ENCODE measurements at regions not wholly inside any gene's neighbourhood (a gene's known extent, or its start where the extent isn't known, plus 50 kb on each side); places are given as distances from the start of the nearest gene placed in this dataset.
"Not testable (repeated sequence)": the region's sequence is repeated elsewhere in the genome, so short reads cannot be mapped to it uniquely, and the experiment has no call there.

DNA sequence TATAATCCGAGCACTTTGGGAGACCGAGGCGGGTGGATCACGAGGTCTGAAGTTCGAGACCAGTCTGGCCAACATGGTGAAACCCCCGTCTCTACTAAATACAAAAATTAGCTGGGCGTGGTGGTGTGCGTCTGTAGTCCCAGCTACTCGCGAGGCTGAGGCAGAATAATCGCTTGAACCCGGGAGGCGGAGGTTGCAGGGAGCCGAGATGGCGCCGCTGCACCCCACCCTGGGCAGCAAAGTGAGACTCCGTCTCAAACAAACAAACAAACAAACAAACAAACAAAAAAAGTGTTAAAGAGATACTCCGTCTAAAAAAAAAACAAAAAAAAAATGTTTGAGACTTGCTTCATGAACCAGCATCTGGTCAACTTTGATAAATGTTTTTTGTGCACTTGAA is 753.8 kb downstream of the PCDH17 start:
- DNase-seq, result not testable (repeated sequence)

DNA sequence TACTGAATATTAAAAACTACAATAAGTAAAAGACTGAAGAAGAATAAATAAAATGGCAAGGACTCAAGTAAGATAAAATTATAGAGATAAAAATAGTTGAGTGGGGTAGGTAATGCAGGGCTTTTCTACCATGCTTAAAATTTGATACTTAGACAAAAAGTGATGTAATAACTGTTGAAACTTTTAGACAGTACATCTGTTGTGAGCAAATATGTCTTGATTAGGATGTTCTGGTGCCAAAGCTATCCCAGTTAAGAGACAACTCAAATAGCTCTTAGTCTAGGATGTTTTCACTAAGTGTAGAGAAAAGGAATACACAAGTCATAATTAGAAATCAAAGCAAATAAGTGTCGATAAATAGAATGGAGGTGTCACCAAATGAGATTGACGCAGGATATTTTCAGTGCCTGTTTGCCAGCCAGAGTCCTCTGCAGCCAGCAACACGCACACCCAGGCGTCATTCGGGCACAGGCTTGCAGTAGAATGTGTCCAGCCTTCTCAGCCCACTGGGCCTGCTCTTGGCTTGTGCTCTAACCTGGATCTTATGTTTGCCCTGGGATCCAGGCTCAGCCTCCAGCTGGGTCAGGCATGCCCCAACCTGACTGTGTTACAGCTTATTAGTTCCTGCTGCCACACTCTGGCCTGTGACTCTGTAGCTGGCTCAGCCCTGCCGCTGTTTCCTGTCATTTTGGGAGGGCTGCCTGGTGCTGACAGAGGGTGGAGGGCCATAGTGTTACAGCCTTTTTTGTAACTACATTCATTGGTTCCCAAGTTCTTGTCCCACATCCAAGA is 766.2 kb downstream of the PCDH17 start:
- no peak for DNase-seq

DNA sequence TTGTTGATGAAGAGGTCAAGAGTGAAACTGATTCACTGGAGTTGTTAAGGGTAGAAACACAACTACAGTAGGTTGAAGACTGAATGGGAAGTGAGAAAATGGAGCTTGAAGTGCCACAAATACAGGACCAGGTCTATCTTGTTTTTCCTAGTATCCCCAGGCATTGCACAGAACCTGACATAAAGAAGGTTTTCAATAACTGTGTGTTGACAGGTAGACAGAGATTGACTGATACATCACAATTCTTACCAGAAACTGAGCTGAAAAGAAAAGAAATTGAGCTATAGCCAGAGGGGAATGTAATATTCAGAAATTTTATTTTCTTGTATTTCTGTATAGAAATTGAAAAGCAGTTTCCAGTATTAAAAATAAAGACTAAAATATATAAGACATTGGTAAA is 767.7 kb downstream of the PCDH17 start:
- DNase-seq, result no peak

DNA sequence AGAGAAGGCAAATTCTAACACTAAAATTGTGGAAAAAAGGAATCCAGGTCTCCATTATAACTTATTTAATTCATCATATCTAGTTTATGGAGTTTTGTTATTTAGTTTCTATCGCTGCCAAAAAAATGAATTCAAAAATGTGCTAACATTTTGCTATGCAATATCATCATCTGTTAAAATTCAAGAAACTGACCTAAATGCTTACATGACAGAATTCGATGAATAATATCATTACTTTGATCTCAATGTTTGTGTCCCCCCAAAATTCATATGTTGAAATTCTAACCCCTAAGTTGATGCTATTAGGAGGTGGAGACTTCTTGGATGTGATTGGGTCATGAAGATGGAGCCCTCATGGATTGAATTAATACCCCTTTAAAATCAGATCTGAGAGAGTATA is 775.0 kb downstream of the PCDH17 start:
- DNase-seq, result no peak

DNA sequence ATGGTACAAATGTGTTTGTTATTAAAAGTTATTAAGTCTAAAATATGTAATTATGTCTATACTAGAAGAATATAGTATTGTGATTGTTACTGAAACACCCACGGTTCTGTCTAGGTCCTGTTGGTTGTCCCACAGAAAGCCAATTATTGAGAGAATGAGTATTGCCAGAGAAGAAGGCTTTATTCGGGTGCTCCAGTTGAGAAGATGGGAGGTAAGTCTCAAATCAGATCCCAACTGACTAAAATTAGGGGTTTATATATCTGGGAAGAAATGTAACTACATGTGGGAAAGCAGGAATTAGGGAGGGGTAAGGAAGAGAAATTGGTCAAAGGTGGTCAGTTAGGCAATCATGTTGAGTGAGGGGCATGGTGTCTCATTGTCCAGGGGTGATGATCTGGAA is 798.4 kb downstream of the PCDH17 start:
- no peak for DNase-seq

DNA sequence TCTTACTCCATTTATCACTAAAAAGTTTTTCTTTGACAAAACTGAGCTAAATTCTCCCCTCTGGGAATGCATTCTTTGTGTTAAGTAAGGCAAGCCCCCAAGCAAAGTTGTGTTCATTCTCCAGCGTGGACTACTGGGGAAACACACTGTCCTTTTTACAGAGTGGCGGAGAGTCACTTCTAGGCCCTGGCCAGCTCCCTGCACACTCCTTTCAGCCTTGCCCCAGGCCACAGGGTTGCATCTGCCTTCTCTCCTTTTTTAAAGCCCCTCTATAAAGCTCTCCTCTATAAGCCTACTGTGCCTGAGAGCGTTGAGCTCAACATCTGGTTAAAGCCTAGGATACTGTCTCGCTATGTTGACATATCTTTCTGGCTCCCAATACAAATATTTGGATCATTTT is 803.4 kb downstream of the PCDH17 start:
- no peak for DNase-seq

DNA sequence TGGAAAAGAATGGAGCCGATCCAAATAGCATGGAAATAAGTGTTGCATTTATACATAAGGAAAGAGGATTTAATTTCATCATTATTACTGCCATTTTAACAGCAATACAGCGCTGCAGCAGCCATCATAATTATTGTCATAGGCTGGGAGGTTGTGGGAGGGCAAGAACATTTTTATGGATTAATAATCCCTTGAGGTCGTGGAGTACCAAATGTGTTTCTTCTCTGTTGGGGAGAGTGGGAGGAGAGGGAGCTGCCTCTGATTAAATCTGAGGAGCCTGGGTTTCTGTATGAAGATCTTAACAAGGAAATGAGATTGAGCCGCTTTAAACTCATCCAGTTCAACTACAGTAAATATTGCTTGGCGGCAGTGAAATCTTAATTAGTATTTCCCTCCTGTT is 805.9 kb downstream of the PCDH17 start:
- no peak for DNase-seq

DNA sequence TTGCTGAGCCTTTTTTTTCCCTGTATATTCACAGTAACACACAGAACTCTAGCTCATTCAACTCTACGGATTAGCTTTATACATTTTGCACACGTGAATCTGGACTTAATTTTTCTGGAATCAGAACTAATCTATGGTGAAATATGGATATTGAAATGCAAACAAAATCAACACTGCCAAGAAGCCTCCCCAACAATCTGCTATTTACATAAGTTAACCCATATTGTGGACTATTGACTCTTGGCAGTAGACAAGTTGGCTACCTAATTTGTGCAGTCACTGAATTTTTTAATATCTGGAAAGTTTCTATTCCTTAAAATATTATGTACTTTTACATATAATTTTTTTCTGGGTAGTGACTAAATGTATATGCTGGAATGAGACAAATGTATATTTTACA is 815.4 kb downstream of the PCDH17 start:
- DNase-seq, result no peak

DNA sequence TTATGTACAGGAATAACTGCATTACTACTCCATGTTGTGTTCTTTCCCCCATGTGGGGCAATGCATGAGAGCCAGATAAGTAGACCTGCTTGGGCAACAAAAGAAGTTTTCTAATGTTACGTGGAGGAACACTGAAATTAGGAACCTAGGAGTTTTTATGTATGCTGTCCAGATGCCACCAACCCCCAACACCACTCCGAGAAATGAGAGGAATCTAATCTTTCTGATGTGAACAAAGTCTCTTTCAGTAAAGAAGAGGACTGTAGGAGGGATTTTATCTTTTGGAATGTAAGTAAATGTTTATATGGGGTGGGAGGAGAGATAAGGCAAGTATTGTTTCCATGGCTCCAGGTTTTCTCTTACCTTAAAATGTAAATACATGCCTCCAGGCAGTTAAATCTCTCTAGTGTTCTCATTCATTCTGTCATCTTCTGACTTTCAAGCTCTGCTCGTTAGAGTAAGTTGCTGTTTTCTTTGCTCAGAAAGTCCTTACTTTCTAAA is 820.6 kb downstream of the PCDH17 start:
- no peak for DNase-seq

DNA sequence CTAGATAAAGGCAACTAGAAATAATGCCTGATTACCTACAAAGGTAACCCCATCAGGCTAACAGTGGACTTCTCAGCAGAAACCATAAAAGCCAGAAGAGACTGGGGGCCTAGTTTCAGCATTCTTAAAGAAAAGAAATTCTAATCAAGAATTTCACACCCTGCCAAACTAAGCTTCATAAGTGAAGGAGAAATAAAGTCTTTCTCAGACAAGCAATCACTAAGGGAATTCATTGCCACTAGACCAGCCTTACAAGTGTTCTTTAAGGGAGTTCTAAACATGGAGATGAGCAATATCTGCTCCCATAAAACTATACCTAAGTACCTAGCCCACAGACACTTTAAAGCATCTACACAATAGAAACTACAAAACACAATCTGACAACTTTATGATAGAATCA is 823.5 kb downstream of the PCDH17 start:
- DNase-seq, result no peak

DNA sequence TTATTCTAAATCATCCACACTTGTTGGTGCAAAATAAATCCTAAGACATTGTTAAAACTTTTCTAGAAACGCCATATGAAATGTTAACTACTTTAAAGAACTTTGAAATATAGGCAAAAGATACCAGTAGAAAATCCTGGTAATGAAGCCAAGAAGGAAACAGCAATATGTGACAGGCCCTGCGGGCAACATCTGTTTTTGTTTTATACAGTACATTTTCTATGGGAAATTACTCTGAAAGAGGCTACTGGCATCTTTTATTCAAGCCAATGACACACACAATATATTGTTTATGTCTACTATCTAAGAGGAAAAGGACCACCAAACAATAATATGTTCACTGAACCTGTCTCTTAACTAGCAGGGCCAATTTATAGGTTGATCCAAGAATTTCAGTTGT is 829.7 kb downstream of the PCDH17 start:
- no peak for DNase-seq

DNA sequence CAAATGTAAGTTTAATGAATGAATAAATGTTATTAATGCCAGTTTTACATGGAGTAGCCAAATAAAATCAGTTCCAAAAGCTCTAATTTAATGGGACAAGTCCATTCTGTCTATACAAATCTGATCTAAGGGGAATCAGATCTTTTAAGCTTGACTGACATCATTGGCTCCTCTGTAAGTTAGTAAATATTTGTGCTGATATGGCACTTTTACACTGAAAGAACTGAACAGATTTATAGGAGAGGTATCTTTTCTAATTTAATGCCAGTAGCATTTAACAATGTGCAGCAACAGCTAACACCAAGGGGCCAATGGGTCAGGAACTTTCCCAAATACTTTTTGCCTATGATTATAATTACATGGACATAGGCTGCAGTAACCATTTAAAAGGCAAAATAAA is 832.3 kb downstream of the PCDH17 start:
- no peak for DNase-seq

DNA sequence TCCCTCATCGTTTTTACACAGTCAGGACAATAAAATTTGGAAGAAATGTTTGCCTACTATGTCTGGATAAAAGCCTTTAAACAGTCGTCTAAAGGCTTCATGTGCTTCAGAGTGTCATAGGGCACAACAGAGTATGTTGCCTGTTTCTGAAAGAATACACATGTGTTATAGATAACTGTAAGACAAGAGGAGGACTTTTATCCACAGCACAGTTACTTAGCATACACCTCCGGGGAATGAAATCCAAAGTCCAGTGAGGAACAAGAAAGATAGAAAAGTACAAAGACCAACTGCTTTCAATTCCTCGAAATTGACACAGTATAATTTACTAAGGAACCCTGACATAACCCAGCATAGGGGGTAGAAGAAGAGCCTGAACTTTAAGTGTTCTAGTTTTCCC is 835.6 kb downstream of the PCDH17 start:
- DNase-seq, result no peak

DNA sequence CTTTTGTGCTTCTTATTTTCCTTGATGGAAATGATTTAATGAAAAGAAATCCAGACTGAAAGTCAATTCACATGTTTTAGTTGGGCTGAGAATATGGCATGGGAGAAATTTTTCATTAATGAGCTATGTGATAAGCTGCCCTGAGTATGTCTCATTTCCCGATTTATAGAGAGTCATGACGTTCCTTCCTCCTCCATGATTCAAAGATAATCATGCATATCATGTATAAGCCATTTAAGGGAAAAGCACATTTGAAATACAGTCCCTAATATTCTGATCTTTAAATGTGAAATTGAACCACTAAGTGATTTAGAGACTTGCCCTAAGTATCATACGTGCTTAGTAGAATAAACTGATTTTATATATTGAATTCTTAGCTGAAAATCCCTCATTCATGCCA is 840.9 kb downstream of the PCDH17 start:
- DNase-seq, result no peak

DNA sequence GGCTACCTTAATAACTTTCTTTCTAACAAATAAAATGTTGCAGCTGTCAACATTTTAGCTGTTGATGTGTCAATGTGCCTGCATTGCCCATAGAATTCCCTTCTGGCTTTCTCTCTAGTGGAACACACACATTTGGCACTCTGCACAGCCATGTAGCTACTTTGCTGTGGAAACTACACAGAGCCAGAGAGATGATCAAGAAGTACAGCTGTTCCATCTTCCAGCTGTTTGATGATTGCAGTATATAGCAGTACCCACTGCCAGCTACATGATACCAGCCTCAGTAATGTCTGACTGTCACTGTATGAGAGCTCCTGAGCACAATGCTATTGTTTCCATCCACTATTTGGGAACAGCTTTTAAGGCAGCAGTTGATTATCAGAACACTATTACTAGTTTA is 843.0 kb downstream of the PCDH17 start:
- DNase-seq, result no peak

DNA sequence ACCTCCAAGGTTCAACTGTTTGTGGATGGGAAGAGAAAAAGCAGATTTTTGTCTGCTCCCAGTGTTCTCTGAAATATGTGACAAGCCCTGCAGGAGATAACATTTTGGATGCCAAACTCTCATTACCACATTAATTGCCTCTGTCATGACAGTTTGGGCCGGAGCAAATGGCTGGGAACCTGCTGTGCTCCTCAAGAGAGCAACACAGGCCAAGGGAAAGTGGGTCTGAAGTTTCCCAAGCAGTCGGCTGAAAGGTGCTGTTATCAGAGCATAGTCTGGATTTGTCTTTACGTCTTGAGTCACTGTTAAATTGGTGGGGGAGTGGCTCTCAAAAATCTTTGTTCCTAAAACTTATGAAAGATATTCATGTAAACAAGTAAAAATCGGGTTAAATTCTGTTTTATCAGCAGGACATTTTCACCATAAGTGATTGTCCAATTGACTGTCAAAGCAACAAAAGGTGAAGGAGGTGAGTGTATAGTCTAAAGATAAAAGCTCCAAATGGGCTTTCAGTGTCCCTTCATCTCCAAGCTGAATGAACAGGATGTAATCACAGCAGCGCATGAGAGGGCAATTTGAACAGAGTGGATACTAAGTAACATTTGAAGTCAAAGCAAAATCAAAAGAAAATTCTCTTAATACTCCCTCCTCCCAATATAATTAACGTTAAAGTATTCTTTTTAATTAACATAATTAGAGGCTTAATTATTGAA is 844.8 kb downstream of the PCDH17 start:
- no peak for DNase-seq

DNA sequence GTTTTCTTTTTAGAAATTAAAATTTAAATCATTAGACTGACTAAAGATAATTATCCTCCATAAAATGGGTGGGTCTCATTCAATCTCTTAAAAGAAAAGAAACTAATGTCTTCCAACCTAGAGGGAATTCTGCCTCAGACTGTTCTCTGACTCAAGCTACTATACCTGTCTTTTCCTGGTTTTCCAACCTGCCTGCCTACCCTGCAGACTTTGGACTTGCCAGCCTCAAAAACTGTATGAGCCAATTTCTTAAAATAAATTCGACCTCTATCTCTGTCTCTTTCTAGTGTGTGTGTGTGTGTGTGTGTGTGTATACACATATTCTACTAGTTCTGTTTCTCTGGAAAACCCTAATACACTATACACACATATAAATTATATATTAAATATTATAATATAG is 847.3 kb downstream of the PCDH17 start:
- DNase-seq, result no peak

DNA sequence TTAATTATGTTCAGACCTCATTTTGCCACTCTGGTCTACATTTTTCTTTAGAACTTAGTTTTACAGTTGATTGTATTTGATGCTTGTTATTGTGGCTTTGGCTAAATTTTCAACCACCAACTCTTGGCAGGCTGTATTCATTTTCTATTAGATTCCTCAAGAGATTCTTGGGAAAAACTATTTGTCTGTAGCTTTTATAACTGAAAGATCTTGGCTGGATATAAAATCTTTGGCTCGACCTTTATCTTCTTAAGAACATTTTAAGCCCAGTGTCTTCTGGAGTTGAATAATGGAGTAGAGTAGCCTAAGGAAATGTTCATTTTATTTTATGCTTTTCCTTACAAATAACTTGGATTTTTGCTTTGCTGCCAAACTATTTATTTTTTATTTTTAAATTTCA is 848.5 kb downstream of the PCDH17 start:
- no peak for DNase-seq

DNA sequence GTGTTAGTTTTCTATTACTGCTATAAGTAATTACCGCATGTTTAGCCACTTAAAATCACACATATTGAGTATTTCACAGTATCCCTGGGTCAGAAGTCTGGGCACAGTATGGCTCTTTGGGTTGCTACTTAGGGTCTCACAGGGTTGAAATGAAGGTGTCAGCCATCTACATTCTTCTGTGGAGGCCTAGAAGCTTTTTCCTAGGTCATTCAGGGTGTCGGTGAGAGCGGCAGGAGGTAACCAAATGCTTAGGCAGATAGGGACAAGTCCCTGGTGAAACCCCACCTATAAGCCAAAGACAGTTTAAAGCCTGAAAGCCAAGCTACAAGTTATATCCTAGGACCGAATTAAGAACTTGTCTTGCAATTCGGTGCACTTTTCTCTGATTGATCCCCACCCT is 856.7 kb downstream of the PCDH17 start:
- no peak for DNase-seq

DNA sequence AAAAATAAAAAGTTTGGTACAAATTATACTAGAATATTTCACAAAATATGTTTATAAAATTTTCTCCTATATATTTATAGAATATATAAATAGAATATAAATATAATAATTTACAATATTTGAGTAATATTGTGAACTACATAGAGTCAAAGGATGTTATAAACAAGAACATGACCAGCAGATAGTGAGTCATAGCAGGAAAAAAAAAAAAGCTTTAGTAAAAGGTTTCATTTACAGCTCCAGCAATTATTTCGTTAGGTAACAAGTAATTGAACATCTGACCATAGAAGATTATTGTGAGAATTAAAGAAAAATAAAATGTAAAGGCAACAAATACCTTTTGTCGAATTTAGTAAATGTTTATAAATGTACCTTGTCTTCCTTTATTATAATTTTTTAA is 864.1 kb downstream of the PCDH17 start:
- DNase-seq, result no peak

DNA sequence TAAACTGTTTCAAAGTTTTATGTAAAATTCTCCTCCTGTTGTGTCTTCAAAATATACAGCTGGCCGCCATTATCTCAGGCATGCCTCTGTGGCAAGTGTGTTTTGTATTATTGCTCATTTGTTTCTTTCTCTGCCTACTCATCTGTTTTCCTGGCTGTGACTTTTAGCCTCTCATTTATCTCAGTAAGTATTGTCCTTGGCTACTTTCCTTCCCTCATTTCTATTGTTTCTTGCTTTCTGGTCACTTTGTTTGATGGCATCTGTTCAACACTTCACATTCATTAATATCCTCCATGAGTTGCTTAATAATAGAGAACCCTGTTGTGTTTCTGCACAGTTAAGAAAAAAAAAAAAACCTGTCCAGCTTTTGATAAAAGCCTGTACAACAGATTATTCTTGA is 869.4 kb downstream of the PCDH17 start:
- DNase-seq, result no peak

DNA sequence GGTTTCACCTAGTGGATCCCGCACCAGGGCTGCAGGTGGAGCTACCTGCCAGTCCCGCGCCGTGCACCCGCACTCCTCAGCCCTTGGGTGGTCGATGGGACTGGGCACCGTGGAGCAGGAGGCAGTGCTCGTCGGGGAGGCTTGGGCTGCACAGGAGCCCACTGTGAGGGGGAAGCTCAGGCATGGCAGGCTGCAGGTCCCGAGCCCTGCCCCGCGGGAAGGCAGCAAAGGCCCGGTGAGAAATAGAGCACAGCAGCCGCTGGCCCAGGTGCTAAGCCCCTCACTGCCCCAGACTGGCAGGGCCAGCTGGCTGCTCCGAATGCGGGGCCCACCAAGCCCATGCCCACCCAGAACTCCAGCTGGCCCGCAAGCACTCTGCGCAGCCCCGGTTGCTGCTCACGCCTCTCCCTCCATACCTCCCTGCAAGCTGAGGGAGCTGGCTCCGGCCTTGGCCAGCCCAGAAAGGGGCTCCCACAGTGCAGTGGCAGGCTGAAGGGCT is 872.7 kb downstream of the PCDH17 start:
- DNase-seq, result not testable (repeated sequence)

DNA sequence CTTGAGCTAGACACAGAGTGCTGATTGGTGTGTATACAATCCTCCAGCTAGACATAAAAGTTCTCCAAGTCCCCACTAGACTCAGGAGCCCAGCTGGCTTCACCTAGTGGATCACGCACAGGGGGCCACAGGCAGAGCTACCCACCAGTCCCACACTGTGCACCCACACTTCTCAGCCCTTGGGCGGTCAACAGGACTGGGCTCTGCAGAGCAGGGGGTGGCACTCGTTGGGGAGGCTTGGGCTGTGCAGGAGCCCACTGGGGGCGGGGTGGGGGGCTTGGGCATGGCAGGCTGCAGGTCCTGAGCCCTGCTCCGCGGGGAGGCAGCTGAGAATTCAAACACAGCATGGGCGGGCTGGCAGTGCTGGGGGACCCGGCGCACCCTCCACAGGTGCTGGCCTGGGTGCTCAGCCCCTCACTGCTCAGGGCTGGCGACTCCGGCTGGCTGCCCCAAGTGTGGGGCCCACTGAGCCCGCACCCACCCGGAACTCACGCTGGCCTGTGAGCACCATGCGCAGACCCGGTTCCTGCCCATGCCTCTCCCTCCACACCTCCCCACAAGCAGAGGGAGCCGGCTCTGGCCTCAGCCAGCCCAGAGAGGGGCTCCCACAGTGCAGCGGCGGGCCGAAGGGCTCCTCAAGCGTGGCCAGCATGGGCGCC is 873.8 kb downstream of the PCDH17 start:
- DNase-seq, result not testable (repeated sequence)

DNA sequence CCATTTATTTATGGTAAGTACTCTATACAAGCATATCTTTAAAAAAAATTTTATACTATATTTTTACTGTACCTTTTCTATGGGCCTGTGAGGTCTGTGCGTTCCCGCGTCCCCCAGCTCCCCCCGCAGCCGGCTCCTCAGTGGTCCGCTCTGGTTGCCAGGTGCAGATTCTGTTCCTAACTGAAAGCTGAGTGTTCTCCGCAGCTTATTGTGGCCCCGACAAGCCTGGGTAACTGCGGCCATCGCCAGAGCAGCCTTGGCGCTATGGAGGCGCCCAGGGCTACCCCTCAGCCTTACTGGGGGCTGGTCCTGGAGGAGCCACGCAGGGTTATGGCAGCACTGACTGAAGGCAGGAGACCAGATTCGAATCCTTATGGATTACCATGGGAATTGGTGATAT is 896.8 kb downstream of the PCDH17 start:
- DNase-seq, result no peak
